ENCODE measurements at regions not wholly inside any gene's neighbourhood (a gene's known extent, or its start where the extent isn't known, plus 50 kb on each side); places are given as distances from the start of the nearest gene placed in this dataset.
"Not testable (repeated sequence)": the region's sequence is repeated elsewhere in the genome, so short reads cannot be mapped to it uniquely, and the experiment has no call there.

GRCh38 chr18:8932866-8933265, 169.6 kb upstream of the NDUFV2 start:
- TF ChIP-seq, protein P1, sequence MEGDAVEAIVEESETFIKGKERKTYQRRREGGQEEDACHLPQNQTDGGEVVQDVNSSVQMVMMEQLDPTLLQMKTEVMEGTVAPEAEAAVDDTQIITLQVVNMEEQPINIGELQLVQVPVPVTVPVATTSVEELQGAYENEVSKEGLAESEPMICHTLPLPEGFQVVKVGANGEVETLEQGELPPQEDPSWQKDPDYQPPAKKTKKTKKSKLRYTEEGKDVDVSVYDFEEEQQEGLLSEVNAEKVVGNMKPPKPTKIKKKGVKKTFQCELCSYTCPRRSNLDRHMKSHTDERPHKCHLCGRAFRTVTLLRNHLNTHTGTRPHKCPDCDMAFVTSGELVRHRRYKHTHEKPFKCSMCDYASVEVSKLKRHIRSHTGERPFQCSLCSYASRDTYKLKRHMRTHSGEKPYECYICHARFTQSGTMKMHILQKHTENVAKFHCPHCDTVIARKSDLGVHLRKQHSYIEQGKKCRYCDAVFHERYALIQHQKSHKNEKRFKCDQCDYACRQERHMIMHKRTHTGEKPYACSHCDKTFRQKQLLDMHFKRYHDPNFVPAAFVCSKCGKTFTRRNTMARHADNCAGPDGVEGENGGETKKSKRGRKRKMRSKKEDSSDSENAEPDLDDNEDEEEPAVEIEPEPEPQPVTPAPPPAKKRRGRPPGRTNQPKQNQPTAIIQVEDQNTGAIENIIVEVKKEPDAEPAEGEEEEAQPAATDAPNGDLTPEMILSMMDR (IDR thresholded peaks at IDR 0.05; ENCODE audit: low read depth, low read length) = no peak
- no peaks in the 10 kb centered on the region for H3K9me3 ChIP-seq (ENCODE audit: low read depth)

DNA sequence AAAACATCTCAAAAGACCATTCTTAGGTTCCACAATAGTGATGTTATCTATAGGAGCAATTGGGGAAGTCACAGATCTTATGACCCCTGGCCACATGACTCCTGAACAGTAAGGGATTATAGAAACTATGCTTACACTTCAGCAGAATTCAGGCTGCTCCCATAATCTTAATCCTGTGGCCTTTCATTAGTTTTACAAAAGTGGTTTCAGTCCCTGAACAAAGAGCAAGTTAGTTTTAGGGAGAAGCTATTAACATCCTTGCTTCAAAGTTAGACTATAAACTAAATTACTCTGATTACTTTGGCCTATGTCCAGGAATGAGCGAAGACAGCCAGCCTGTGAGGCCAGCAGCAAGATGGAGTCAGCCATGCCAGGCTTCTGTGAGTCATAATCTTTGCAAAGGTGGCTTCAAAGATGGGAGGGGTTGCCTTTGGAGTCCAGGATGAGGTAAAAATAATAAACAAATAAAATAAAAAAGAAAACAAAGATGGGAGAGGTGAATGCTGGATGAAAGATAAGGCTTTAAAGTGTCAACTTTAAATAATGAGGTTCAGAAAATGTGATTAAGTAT, 168.7 kb upstream of the NDUFV2 start:
- H3K36me3 ChIP-seq = no peaks in the 10 kb centered on the region
- H3K9me3 ChIP-seq (ENCODE audit: low read depth) = no peaks in the 10 kb centered on the region
- H3K4me3 ChIP-seq = no peak overlapping the region
- DNase-seq (ENCODE audit: low read depth in 1 of 2, low spot score in 1 of 2) = no peak
- H3K27me3 ChIP-seq = no peaks in the 10 kb centered on the region
- TF ChIP-seq, protein P1 (IDR thresholded peaks at IDR 0.05; ENCODE audit: low read depth, low read length) = no peak
- no peaks in the 10 kb centered on the region for H3K4me1 ChIP-seq (ENCODE audit: low read depth)
- no peak overlapping the region for H3K27ac ChIP-seq

More at GRCh38 chr18:8932866-8933265, 169.6 kb upstream of the NDUFV2 start:
- no peak overlapping the region for H3K27ac ChIP-seq
- no peak for DNase-seq (ENCODE audit: low read depth in 1 of 2, low spot score in 1 of 2)
- H3K36me3 ChIP-seq = no peaks in the 10 kb centered on the region
- H3K27me3 ChIP-seq = no peaks in the 10 kb centered on the region
- H3K4me1 ChIP-seq (ENCODE audit: low read depth) = no peaks in the 10 kb centered on the region
- no peak overlapping the region for H3K4me3 ChIP-seq

GRCh38 chr18:8935346-8935745, 167.2 kb upstream of the NDUFV2 start:
- not testable (repeated sequence) for H3K27ac ChIP-seq; H3K4me3 ChIP-seq; H3K27me3 ChIP-seq; DNase-seq (ENCODE audit: low read depth in 1 of 2, low spot score in 1 of 2); H3K36me3 ChIP-seq; H3K9me3 ChIP-seq (ENCODE audit: low read depth); H3K4me1 ChIP-seq (ENCODE audit: low read depth)

- H3K36me3 ChIP-seq = no peaks in the 10 kb centered on the region
- TF ChIP-seq, protein P1 (IDR thresholded peaks at IDR 0.05; ENCODE audit: low read depth, low read length) = no peak
- no peaks in the 10 kb centered on the region for H3K4me1 ChIP-seq (ENCODE audit: low read depth)
- H3K27me3 ChIP-seq = no peaks in the 10 kb centered on the region
- H3K9me3 ChIP-seq (ENCODE audit: low read depth) = no peaks in the 10 kb centered on the region
- H3K4me3 ChIP-seq = no peak overlapping the region
- no peak for DNase-seq (ENCODE audit: low read depth in 1 of 2, low spot score in 1 of 2)
- H3K27ac ChIP-seq = no peak overlapping the region
Observed at GRCh38 chr18:8936619-8937018, 165.9 kb upstream of the NDUFV2 start.

DNA sequence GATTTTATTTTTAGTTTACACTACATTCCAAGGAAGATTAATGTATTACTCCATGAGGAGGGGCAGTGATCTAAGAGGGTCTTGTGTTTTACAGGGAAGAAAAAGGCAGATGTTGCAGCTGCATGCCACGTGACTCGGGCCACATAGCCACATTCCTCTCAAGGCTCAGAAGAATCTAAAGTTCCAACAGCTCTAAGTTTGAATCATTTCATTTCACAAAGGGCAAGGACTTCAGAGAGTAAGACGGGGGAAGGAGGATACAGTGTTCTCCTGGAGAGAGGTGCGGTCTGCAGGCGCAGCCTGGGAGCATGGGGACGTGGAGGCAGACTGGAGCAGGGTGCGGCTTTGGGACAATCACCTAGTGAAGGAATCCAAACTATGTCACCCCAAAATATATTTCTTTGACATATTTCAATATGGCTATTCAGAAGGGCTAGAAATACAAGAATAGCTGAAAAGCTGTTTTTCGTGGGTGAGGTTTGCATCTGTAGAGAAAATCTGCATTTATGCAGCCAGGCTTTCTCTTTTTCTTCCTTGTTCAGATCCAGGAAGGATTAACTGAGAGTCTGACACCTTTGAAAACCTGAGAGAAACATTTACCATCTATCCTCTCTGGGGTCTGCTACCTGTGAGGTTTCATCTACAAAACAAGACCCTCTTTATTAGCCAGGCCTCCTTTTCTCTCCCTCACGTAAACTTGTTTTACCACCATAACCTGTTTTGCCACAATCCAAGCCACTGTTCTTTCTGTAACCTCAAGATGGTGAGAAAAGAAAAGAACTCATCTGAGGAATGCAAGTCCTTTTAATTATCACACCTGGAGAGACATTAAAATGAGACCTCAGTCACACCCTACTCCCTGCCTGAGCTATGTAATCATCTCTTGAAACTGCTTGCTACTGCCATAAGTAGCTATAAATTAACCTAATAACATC, 165.1 kb upstream of the NDUFV2 start:
- Histone ChIP-seq H3K4me1 (ENCODE audit: low read depth) (no peaks in the 10 kb centered on the region), H3K27me3 (no peaks in the 10 kb centered on the region), H3K36me3 (no peaks in the 10 kb centered on the region), H3K4me3 (no peak overlapping the region), H3K9me3 (ENCODE audit: low read depth) (no peaks in the 10 kb centered on the region), H3K27ac (no peak overlapping the region)
- no peak for DNase-seq (ENCODE audit: low read depth in 1 of 2, low spot score in 1 of 2)
- TF ChIP-seq, protein P1 (IDR thresholded peaks at IDR 0.05; ENCODE audit: low read depth, low read length) = no peak

GRCh38 chr18:8938817-8939216, 163.7 kb upstream of the NDUFV2 start:
- H3K9me3 ChIP-seq (ENCODE audit: low read depth) = no peaks in the 10 kb centered on the region
- no peaks in the 10 kb centered on the region for H3K36me3 ChIP-seq
- no peak overlapping the region for H3K4me3 ChIP-seq
- TF ChIP-seq, protein P1 (IDR thresholded peaks at IDR 0.05; ENCODE audit: low read depth, low read length) = no peak
- no peak overlapping the region for H3K27ac ChIP-seq
- no peaks in the 10 kb centered on the region for H3K4me1 ChIP-seq (ENCODE audit: low read depth)
- peak in 1 of 2 donors; percentile 34 for DNase-seq (ENCODE audit: low read depth in 1 of 2, low spot score in 1 of 2)
- H3K27me3 ChIP-seq = no peaks in the 10 kb centered on the region
